ENCODE measurements at regions not wholly inside any gene's neighbourhood (a gene's known extent, or its start where the extent isn't known, plus 50 kb on each side); places are given as distances from the start of the nearest gene placed in this dataset.
"Not testable (repeated sequence)": the region's sequence is repeated elsewhere in the genome, so short reads cannot be mapped to it uniquely, and the experiment has no call there.

GRCh38 chr9:66152406-66152805, 415.5 kb downstream of the FOXD4L4 start:
- not testable (repeated sequence) for H3K27me3 ChIP-seq (ENCODE audit: low read length); H3K27ac ChIP-seq (ENCODE audit: low read length); H3K4me1 ChIP-seq (ENCODE audit: low read length); H3K9me3 ChIP-seq (ENCODE audit: low read length); H3K9me2 ChIP-seq (replicated peaks; ENCODE audit: insufficient read depth, low read length); DNase-seq; H3K4me3 ChIP-seq (ENCODE audit: low read length); H3K9ac ChIP-seq (ENCODE audit: low read length); H3K36me3 ChIP-seq (ENCODE audit: insufficient read depth, low read length); H3K79me2 ChIP-seq (ENCODE audit: low read length); H4K20me1 ChIP-seq (ENCODE audit: insufficient read depth, low read depth, low read length); H3K4me2 ChIP-seq (ENCODE audit: low read depth, low read length, poor library complexity, severe bottlenecking); H2AFZ ChIP-seq (ENCODE audit: low read length)

DNA sequence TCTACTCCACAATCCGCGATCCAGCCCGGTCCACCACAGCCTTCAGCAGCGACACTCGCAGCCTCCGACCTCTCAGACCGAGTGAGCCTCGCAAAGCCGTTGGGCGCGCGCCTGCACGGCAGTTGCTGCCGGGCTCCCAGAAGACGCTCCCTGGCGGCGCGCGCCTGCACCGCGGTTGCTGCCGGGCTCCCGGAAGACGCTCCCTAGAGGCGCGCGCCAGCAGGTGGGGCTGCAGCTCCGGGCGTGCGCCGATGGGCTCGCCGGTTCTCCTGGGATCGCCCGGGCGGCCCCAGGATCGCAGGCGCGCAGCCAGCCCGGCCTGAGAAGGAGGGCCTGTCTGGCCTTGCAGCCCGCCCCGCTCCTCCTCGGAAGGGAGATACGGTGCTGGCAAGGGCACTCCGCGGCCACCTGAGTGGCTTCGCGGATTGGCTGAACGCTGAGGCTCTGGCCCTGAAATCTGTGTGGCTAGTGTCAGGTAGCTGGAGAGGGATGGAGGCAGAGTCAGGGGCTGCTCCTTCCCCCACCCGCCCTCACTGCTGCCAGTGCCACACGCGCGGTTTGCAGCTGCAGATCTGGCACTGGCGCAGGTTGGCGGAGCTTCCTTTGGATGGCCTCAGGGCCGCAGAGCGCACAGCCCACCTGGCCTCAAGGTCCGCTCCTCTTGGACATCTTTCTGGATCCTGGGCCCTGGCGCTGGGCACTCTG, 416.2 kb downstream of the FOXD4L4 start:
- H3K36me3 ChIP-seq (ENCODE audit: insufficient read depth, low read length); H3K27ac ChIP-seq (ENCODE audit: low read length); H3K4me1 ChIP-seq (ENCODE audit: low read length); DNase-seq; H3K27me3 ChIP-seq (ENCODE audit: low read length); H4K20me1 ChIP-seq (ENCODE audit: insufficient read depth, low read depth, low read length); H3K9ac ChIP-seq (ENCODE audit: low read length); H3K9me3 ChIP-seq (ENCODE audit: low read length); H3K79me2 ChIP-seq (ENCODE audit: low read length); H3K4me3 ChIP-seq (ENCODE audit: low read length); H2AFZ ChIP-seq (ENCODE audit: low read length); H3K9me2 ChIP-seq (replicated peaks; ENCODE audit: insufficient read depth, low read length); H3K4me2 ChIP-seq (ENCODE audit: low read depth, low read length, poor library complexity, severe bottlenecking): not testable (repeated sequence)

GRCh38 chr9:66153971-66154691, 417.2 kb downstream of the FOXD4L4 start:
- not testable (repeated sequence) for H3K9ac ChIP-seq (ENCODE audit: low read length); H3K4me3 ChIP-seq (ENCODE audit: low read length); H3K4me2 ChIP-seq (ENCODE audit: low read depth, low read length, poor library complexity, severe bottlenecking); H2AFZ ChIP-seq (ENCODE audit: low read length); H3K27ac ChIP-seq (ENCODE audit: low read length); DNase-seq; H3K79me2 ChIP-seq (ENCODE audit: low read length); H3K27me3 ChIP-seq (ENCODE audit: low read length); H4K20me1 ChIP-seq (ENCODE audit: insufficient read depth, low read depth, low read length); H3K9me3 ChIP-seq (ENCODE audit: low read length); H3K4me1 ChIP-seq (ENCODE audit: low read length); H3K9me2 ChIP-seq (replicated peaks; ENCODE audit: insufficient read depth, low read length); H3K36me3 ChIP-seq (ENCODE audit: insufficient read depth, low read length)

GRCh38 chr9:66182316-66182715, 445.4 kb downstream of the FOXD4L4 start:
- H3K4me3 ChIP-seq (ENCODE audit: low read length); H3K9me3 ChIP-seq (ENCODE audit: low read length); H2AFZ ChIP-seq (ENCODE audit: low read length); H3K36me3 ChIP-seq (ENCODE audit: insufficient read depth, low read length); DNase-seq; H3K79me2 ChIP-seq (ENCODE audit: low read length); H3K27me3 ChIP-seq (ENCODE audit: low read length); H3K27ac ChIP-seq (ENCODE audit: low read length); H3K4me2 ChIP-seq (ENCODE audit: low read depth, low read length, poor library complexity, severe bottlenecking); H3K9me2 ChIP-seq (replicated peaks; ENCODE audit: insufficient read depth, low read length); H3K9ac ChIP-seq (ENCODE audit: low read length); H3K4me1 ChIP-seq (ENCODE audit: low read length); H4K20me1 ChIP-seq (ENCODE audit: insufficient read depth, low read depth, low read length): not testable (repeated sequence)

- not testable (repeated sequence) for H3K9ac ChIP-seq (ENCODE audit: low read length); H3K27me3 ChIP-seq (ENCODE audit: low read length); H3K79me2 ChIP-seq (ENCODE audit: low read length); H3K9me2 ChIP-seq (replicated peaks; ENCODE audit: insufficient read depth, low read length); DNase-seq; H3K27ac ChIP-seq (ENCODE audit: low read length); H2AFZ ChIP-seq (ENCODE audit: low read length); H3K4me1 ChIP-seq (ENCODE audit: low read length); H3K4me2 ChIP-seq (ENCODE audit: low read depth, low read length, poor library complexity, severe bottlenecking); H3K36me3 ChIP-seq (ENCODE audit: insufficient read depth, low read length); H3K9me3 ChIP-seq (ENCODE audit: low read length); H4K20me1 ChIP-seq (ENCODE audit: insufficient read depth, low read depth, low read length); H3K4me3 ChIP-seq (ENCODE audit: low read length)
Observed at GRCh38 chr9:66183648-66184047, 446.7 kb downstream of the FOXD4L4 start.

DNA sequence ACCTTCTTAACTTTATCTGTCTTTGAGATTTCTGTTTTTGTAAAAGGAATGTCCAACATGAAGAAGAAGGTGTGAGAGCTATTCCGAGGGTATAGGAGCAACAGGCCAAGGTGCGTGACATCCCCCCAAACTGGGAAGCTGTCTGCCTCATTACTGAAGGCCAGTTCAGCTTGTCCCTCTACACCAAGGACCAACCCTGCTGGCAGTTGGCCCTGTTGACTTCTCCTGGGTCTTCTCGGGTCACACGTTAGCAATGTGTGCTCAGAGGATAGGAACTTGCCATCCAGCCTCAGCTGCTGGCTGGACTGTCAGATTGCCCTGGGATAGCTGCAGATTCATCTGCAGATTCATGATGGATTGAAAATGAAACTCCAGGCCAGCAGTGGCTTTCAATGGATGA, 460.3 kb downstream of the FOXD4L4 start:
- H3K9ac ChIP-seq (ENCODE audit: low read length); H3K4me1 ChIP-seq (ENCODE audit: low read length); H3K36me3 ChIP-seq (ENCODE audit: insufficient read depth, low read length); DNase-seq; H3K9me3 ChIP-seq (ENCODE audit: low read length); H3K4me2 ChIP-seq (ENCODE audit: low read depth, low read length, poor library complexity, severe bottlenecking); H3K79me2 ChIP-seq (ENCODE audit: low read length); H2AFZ ChIP-seq (ENCODE audit: low read length); H3K27ac ChIP-seq (ENCODE audit: low read length); H3K4me3 ChIP-seq (ENCODE audit: low read length); H4K20me1 ChIP-seq (ENCODE audit: insufficient read depth, low read depth, low read length); H3K9me2 ChIP-seq (replicated peaks; ENCODE audit: insufficient read depth, low read length); H3K27me3 ChIP-seq (ENCODE audit: low read length): not testable (repeated sequence)

DNA sequence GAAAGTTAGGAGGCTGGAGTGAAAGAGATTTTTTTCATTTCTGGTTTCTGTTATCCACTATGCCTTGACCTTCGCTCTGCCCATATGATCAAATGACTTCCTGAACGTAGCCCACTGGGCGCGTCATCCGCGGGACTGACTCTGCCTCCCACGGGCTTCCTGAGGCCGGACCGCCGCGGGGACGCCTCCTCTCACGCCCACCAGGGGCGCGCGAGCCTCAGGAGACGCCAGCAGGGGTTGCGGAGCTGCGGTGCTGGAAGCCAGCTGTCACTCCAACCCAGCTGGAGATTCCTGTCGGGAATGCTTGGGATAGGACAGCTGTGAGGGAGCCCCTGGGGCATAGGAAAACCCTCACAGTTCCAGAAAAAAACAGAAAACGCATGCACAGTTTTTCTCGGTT, 461.5 kb downstream of the FOXD4L4 start:
- not testable (repeated sequence) for H3K9me2 ChIP-seq (replicated peaks; ENCODE audit: insufficient read depth, low read length); H3K4me1 ChIP-seq (ENCODE audit: low read length); DNase-seq; H4K20me1 ChIP-seq (ENCODE audit: insufficient read depth, low read depth, low read length); H2AFZ ChIP-seq (ENCODE audit: low read length); H3K36me3 ChIP-seq (ENCODE audit: insufficient read depth, low read length); H3K27me3 ChIP-seq (ENCODE audit: low read length); H3K4me2 ChIP-seq (ENCODE audit: low read depth, low read length, poor library complexity, severe bottlenecking); H3K27ac ChIP-seq (ENCODE audit: low read length); H3K9ac ChIP-seq (ENCODE audit: low read length); H3K9me3 ChIP-seq (ENCODE audit: low read length); H3K4me3 ChIP-seq (ENCODE audit: low read length); H3K79me2 ChIP-seq (ENCODE audit: low read length)

- H3K9me2 ChIP-seq (replicated peaks; ENCODE audit: insufficient read depth, low read length); H2AFZ ChIP-seq (ENCODE audit: low read length); H3K4me1 ChIP-seq (ENCODE audit: low read length); DNase-seq; H4K20me1 ChIP-seq (ENCODE audit: insufficient read depth, low read depth, low read length); H3K9ac ChIP-seq (ENCODE audit: low read length); H3K27ac ChIP-seq (ENCODE audit: low read length); H3K9me3 ChIP-seq (ENCODE audit: low read length); H3K27me3 ChIP-seq (ENCODE audit: low read length); H3K4me2 ChIP-seq (ENCODE audit: low read depth, low read length, poor library complexity, severe bottlenecking); H3K4me3 ChIP-seq (ENCODE audit: low read length); H3K36me3 ChIP-seq (ENCODE audit: insufficient read depth, low read length); H3K79me2 ChIP-seq (ENCODE audit: low read length): not testable (repeated sequence)
Observed at GRCh38 chr9:66206617-66207016, 469.7 kb downstream of the FOXD4L4 start.
